IMR-90 (cell line): ENCODE measurements at regions not wholly inside any gene's neighbourhood (a gene's known extent, or its start where the extent isn't known, plus 50 kb on each side); places are given as distances from the start of the nearest gene placed in this dataset.

Source experiments
- BHLHE40 ChIP-seq: fragments of 150-350 bp; IDR thresholded peaks from 2 replicates; pipeline ENCODE4 v1.6.1; 2016; ENCODE audit warnings: mild to moderate bottlenecking, low read depth, low read length
- CEBPB ChIP-seq: IDR thresholded peaks from 2 replicates; pipeline ENCODE4 v1.6.1; 2012; ENCODE audit warnings: low read depth, low read length, improper control_type of control experiment
- MXI1 ChIP-seq: IDR thresholded peaks from 2 replicates; pipeline ENCODE4 v1.6.1; 2012; ENCODE audit warnings: low read depth, mild to moderate bottlenecking, low read length, moderate library complexity, borderline replicate concordance
- POLR2A ChIP-seq: IDR thresholded peaks from 2 replicates; pipeline ENCODE4 v1.6.1; 2012; ENCODE audit warnings: mild to moderate bottlenecking, low read depth, low read length
- RCOR1 ChIP-seq: IDR thresholded peaks from 2 replicates; pipeline ENCODE4 v1.6.1; 2012; ENCODE audit warnings: mild to moderate bottlenecking, low read length, improper control_type of control experiment; ENCODE audit not compliant: insufficient replicate concordance
- RFX5 ChIP-seq: IDR thresholded peaks from 2 replicates; pipeline ENCODE4 v1.8.0; 2012; ENCODE audit warnings: low read depth, mild to moderate bottlenecking, low read length, moderate library complexity
- TF ChIP-seq, protein P1 (sequence below): conservative IDR thresholded peaks from 2 replicates; pipeline ENCODE4 v1.5.1; 2012; ENCODE audit warnings: mild to moderate bottlenecking, low read depth, low read length, improper control_type of control experiment

- no peak for TF ChIP-seq POLR2A
- no peak for TF ChIP-seq RFX5
- TF ChIP-seq MXI1: no peak
- TF ChIP-seq, protein P1, sequence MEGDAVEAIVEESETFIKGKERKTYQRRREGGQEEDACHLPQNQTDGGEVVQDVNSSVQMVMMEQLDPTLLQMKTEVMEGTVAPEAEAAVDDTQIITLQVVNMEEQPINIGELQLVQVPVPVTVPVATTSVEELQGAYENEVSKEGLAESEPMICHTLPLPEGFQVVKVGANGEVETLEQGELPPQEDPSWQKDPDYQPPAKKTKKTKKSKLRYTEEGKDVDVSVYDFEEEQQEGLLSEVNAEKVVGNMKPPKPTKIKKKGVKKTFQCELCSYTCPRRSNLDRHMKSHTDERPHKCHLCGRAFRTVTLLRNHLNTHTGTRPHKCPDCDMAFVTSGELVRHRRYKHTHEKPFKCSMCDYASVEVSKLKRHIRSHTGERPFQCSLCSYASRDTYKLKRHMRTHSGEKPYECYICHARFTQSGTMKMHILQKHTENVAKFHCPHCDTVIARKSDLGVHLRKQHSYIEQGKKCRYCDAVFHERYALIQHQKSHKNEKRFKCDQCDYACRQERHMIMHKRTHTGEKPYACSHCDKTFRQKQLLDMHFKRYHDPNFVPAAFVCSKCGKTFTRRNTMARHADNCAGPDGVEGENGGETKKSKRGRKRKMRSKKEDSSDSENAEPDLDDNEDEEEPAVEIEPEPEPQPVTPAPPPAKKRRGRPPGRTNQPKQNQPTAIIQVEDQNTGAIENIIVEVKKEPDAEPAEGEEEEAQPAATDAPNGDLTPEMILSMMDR: no peak
- TF ChIP-seq CEBPB: no peak
- TF ChIP-seq RCOR1: no peak
- no peak for TF ChIP-seq BHLHE40
Observed at GRCh38 chr4:152028131-152028530, 267.3 kb upstream of the GATB start.
